ENCODE measurements at regions not wholly inside any gene's neighbourhood (a gene's known extent, or its start where the extent isn't known, plus 50 kb on each side); places are given as distances from the start of the nearest gene placed in this dataset.
"Not testable (repeated sequence)": the region's sequence is repeated elsewhere in the genome, so short reads cannot be mapped to it uniquely, and the experiment has no call there.

DNA sequence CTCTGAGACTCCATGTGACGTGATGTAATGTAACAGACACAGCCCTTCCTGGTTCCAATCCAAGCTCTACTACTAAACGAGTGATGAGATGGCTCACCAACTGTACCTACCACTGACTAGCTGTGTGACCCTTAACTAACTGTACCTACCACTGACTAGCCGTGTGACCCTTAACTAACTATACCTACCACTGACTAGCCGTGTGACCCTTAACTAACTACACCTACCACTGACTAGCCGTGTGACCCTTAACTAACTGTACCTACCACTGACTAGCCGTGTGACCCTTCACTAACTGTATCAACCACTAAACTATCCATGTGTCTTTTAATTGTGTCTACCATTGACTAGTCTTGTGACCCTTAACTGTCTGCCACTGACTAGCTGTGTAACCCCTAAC, 111.2 kb downstream of the NPIPA5 start:
- TF ChIP-seq, protein P1, sequence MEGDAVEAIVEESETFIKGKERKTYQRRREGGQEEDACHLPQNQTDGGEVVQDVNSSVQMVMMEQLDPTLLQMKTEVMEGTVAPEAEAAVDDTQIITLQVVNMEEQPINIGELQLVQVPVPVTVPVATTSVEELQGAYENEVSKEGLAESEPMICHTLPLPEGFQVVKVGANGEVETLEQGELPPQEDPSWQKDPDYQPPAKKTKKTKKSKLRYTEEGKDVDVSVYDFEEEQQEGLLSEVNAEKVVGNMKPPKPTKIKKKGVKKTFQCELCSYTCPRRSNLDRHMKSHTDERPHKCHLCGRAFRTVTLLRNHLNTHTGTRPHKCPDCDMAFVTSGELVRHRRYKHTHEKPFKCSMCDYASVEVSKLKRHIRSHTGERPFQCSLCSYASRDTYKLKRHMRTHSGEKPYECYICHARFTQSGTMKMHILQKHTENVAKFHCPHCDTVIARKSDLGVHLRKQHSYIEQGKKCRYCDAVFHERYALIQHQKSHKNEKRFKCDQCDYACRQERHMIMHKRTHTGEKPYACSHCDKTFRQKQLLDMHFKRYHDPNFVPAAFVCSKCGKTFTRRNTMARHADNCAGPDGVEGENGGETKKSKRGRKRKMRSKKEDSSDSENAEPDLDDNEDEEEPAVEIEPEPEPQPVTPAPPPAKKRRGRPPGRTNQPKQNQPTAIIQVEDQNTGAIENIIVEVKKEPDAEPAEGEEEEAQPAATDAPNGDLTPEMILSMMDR (IDR thresholded peaks at IDR 0.05), result not testable (repeated sequence)
- TF ChIP-seq EP300 (IDR thresholded peaks at IDR 0.05), result not testable (repeated sequence)

Measured in tibial nerve (tissue), 4 donors.